NT2/D1 (cell line): ENCODE measurements at regions not wholly inside any gene's neighbourhood (a gene's known extent, or its start where the extent isn't known, plus 50 kb on each side); places are given as distances from the start of the nearest gene placed in this dataset.

Experiments used
- SUZ12 ChIP-seq: IDR thresholded peaks from 2 replicates; pipeline ENCODE4 v1.6.1; 2011; ENCODE audit not compliant: insufficient read length, insufficient read depth; ENCODE audit errors: extremely low read depth
- ZNF274 ChIP-seq: IDR thresholded peaks from 2 replicates; pipeline ENCODE4 v1.6.1; 2011; ENCODE audit warnings: mild to moderate bottlenecking, low read depth, low read length

- TF ChIP-seq ZNF274 (no peak), SUZ12 (no peak)
These were observed 422.2 kb upstream of the ADAMTS9 start for GRCh38 chr3:65109966-65110500.
